ENCODE measurements at regions not wholly inside any gene's neighbourhood (a gene's known extent, or its start where the extent isn't known, plus 50 kb on each side); places are given as distances from the start of the nearest gene placed in this dataset.
"Not testable (repeated sequence)": the region's sequence is repeated elsewhere in the genome, so short reads cannot be mapped to it uniquely, and the experiment has no call there.

DNA sequence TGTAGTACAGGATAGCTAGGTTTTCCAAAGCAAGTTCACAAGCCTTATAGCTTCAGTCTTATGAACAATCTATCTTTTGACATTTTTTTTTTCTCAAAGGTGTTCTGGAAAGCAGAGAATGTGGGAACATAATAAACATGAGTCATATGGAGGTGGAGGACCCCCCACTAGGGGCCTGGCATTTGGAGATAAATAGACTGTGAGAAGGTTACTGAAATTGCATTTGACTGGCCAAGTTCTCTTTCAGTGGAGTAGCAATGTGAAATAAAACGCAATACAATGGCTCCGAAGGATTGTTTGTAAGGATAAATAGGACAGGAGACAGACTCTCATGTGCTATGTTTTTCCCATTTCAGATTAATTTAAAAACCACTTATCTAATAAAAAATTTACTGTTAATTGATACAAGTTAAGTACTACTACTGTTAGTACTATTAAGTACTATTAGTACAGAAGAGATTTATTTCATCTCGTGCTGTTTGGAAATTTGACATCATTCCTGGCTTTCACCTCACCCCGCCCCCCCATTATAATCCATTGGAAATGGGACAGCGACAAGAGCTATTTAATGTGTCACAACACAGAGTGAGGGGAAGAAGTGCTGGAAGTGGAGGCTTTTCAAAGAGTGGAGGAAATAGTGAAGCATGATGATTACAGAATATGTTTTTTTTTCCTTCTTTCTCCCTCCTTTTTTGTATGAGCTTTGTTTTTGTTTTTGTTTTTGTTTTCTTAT lies 122.6 kb upstream of the ID4 start:
- DNase-seq = no peak

DNA sequence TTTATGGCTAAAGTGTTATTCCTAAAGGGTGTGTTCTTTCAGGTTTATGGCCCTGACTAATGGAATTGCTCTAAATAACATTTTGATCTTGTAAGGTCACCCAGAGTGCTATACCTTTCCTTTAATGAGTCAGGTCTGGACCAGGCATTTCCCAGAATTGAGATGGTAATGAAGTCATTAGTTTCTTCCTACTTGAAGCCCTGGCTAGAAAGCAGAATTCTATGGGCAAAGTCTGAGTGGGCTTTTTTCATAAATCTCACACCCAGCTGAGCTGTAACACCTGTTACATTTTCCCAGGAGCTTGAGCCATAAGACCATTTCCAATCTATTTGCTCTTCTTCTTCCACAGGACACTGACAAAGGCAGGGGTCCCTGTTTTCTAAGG lies 122.0 kb upstream of the ID4 start:
- DNase-seq = no peak

DNA sequence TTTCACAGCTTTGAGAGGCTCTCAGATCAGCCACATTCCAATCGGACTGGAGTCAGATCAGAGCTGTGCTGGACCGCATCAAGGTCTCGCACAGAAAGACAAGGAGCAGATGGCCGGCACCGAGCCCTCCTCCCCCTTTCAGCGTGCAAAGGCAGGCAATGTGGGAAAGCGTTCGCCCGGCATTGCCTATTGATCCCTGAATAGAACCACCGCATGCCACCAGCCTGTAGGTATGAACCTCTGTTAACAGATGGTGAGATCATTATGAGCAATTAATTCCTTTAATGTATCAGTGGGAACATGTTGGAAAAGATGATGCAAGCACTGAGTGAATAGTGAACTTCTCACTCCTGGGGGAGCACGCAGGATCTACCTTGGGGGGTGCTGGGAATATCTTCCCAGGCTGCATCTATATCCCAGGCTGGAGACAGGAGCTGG lies 117.5 kb upstream of the ID4 start:
- no peak for DNase-seq

DNA sequence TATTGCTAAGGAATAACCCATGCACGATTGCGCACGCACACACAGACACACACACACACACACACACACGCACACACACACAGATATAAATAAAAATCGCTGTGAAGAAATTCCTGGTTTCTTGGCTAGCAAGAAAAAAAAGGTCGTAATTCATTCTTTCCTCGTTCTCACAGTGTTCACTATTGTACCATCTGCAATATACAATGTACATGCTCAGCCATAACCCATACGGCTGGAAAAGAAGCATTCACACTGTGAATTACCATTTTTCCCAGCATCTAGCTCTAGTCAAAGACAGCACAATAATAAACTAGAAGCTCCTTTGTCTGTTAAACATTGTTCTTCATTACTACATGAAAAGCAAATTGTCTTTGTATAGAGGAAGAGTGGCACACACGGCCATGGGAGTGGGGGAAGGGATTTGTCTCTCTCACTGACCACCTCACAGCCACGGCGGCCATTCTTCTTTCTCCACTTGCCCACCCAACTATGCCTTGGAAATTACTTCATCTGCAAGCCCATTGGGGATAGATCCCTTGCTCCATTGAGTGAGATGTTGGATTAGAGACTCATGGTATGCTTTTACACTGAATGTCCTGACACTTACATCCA lies 115.3 kb upstream of the ID4 start:
- DNase-seq = no peak

DNA sequence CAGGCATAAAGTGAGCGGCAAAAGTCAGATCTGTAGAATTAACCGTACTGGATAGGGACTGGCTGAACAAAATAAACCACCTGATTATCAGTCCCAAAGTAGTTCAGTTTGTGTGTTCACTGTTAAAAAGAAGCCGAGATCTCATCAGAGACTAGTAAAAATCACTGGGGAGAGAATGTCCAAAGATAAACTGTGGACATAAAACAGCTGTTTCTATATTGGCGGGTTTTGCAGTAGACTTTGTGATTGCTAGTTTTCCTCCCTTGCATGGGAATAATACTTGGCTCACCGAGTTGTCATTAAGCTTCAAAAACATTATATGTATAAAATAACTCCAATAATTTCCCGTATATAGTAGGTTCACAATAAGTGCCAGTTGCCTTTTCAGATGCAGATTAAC lies 114.2 kb upstream of the ID4 start:
- no peak for DNase-seq

DNA sequence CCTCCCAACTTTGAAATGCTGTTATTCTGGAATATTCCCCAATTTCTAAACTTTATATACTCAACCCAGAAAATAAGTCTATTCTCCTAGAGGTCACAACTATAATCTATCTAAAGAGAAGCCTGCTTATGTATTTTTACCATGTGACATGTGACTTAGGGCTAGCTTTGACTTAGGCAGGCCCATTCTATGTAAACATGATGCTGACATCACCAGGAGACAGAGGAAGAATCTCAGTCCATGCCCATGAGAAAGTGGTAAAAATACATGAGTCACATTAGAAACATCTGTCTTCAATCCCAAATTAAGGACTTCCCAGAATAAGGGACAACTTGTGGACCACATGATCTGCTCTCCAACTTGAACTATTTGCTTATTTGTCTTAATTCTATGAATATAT lies 113.6 kb upstream of the ID4 start:
- no peak for DNase-seq

DNA sequence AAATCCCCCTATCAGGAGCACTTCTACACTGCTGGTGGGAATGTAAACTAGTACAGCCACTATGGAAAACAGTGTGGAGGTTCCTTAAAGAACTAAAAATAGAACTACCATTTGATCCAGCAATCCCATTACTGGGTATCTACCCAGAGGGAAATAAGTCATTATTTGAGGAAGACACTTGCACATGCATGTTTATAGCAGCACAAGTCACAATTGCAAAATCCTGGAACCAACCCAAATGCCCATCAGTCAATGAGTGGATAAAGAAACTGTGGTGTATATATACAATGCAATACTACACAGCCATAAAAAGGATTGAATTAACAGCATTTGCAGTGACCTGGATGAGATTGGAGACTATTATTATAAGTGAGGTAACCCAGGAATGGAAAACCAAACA lies 111.7 kb upstream of the ID4 start:
- DNase-seq = not testable (repeated sequence)

DNA sequence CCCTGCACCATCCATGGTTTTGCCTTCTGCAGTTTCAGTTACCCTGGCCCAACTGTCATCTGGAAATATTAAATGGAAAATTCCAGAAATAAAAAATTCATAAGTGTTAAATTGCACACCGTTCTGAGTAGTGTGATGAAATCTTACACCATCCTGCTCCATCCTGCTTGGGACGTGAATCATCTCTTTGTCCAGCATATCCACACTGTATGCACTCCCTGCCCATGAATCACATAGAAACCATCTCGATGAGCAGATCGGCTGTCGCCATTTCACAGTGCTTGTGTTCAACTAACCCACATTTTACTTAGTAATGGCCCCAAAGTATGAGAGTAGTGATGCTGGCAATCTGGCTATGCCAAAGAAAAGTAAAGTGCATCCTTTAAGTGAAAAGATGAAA lies 105.9 kb upstream of the ID4 start:
- DNase-seq = no peak

DNA sequence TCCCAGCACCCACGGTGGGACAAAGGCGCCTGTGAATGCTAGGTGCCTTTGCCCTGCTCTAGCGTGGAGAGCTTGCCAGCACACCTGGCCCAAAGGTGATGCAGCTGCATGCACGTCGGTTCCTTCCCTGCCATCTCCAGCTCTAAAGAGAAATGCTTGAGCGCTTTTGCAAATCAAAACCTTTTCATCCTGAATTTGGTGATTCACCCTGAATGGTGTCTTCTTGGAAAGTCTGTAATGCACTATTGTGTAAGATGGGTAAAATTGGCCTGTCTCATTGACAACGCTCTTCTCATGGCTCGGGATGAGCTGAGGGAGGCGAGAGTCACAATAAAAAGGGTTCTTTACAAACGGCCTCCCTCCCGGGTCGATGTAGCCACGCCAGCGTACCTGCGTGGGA lies 103.1 kb upstream of the ID4 start:
- DNase-seq = no peak

DNA sequence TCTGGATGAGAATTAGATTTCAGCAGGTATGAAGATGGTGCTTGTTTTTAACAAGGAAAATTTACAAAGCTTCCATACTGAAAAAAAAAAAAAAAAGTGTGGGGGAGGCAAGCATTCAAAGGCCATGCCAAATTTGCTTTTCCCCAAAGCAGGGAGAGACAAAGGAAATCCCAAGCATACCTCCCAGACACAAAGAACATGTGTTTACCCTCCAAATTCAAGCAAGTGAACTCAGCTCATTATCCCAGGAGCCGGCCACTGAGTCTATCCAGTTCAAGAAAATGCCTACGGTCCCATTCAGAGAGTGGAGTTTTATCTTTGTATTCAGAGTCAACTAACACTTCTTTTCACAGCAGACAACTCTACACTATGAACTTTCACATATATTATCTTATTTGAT lies 102.7 kb upstream of the ID4 start:
- no peak for DNase-seq

DNA sequence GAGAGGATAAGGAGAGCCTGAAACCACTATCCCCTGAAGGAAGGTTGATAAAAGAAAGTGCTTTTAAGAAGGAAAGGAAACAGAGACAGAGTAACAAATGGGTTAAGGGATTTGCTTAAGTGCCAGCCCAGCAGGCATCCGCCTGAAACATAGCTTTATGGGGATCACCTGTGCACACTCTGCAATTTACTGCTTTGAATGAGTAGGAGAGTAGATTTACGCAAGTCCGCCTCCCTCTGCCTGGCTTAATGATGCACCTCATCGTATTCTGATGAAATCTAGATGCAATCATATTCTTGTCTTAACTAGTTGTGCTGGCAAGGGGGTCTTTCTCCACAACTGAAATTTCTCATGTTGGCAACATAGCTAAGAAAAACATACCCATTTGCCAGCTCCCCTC lies 101.1 kb upstream of the ID4 start:
- DNase-seq = no peak

DNA sequence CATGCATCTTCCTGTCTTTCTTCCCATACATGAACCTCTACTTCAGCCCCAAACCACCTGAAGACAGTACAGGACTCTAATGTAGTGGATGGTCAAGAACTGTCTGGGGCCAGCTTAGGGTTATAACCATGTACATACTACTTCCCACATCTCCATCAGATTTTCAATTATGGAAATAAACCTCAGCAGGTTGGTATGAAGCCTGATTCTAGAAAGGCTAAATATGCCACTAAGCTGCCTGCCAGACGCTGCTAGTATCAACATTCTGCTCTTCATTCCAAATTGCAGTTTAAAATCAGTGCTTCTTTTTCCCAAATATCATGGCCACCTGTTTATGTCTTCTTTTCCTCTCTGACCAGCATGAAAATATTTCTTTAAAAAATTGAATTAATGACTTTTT lies 99.2 kb upstream of the ID4 start:
- no peak for DNase-seq

DNA sequence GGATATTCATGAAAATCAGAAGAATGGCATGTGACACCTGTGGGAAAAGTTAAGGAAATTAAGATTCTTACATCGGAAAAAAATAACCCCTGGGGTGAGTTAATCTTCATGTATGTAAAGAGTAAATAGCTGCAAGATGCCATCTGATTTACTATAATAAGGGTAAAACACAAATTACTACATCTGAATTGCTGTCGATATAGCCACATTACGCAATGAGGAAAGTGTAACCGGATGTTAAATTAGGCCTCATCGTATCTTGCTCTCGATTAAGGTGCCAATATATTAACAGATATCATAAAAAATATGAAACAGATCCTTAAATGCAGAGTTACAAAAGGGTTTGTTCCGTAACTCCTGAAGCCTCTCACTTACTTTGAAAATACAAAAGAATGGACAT lies 87.4 kb upstream of the ID4 start:
- no peak for DNase-seq

DNA sequence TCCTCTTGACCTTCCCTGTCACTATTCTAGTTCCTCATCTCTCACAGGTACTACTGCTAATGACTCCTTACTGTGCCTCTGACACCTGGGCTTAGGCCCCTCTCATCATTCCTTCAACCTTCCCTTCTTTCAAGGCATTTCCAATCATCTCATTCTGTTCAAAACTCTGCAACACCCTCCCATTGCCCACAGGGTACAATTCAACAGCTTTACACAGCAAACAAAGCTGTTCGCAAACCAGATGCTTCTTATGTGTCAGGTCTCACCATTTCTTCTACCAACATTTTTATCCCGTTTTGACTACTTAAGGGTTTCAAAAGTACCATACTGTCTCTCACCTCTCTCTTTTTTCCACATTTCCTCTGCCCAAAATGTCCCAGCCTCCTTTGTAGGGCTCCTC lies 84.4 kb upstream of the ID4 start:
- no peak for DNase-seq

DNA sequence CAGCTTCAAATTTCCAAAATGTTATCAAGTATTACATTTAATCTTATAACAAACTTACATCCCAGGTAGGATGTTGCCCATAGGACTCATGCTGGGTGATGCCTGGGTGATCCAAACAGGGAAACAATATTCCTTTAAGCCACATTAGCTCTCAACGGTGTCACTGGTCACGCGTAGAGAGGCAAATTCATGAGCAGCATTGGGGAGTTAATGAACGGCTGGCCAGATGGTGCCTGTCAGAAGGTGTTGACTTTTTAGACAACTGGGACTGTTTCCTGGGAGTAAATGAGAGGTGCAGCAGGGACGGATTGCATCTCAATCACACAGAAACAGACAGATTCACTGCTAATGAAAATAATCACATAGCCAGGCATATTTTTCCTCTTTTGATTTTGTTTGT lies 83.3 kb upstream of the ID4 start:
- no peak for DNase-seq

DNA sequence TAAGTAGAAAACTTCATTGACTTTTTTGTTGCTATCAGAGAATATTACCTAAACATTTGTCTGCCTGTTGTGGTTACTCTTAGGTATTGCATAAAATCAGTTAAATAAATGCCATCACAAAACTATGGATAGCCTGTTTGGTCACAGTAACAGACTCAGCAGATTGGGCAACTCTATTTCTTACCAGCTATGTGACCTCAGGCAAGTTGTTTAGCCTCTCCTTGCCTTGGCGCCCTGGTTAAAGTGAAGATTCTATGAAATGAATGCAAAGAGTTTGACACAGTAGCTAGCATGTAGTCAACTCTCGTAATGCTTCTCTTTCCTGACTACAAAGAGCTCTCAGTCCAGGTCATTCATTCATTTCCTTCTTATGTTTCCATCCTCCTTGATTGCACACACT lies 82.5 kb upstream of the ID4 start:
- no peak for DNase-seq

DNA sequence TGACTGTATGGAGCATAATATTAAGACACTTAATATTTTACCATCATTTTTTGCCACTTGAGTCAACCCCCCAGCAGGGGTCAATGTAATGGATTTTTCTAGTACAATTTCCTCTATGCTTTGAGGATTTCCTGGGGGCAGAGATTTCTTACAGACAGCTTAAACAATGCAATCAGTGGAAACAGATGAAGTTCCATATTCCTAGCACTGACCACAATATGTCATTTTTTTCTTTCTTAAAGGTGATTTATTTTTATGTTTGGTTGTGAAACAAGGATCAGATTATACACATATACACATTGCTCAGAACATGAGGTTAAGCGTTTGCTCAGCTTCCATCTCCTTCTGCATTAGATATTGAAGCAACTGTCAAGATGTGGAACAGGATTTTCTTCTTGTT lies 82.0 kb upstream of the ID4 start:
- no peak for DNase-seq

DNA sequence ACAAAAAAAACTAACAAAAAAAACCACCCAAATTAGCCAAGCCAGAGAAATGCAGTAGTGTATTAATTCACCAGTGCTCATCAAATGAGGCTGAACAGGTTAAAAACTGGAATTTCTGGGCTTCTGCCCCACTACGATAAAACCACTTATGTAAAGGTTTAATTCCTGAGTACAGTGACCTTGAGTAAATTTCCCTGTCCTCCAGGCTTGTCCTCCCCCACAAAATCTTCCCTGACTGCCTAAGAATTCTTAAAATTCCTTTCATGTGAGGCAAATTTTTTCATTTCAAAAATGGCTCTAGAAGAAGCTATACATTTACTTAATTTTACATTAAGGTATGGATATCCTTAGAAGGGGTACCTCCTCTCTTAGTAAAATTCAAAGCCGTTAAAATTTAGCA lies 80.1 kb upstream of the ID4 start:
- DNase-seq = no peak

DNA sequence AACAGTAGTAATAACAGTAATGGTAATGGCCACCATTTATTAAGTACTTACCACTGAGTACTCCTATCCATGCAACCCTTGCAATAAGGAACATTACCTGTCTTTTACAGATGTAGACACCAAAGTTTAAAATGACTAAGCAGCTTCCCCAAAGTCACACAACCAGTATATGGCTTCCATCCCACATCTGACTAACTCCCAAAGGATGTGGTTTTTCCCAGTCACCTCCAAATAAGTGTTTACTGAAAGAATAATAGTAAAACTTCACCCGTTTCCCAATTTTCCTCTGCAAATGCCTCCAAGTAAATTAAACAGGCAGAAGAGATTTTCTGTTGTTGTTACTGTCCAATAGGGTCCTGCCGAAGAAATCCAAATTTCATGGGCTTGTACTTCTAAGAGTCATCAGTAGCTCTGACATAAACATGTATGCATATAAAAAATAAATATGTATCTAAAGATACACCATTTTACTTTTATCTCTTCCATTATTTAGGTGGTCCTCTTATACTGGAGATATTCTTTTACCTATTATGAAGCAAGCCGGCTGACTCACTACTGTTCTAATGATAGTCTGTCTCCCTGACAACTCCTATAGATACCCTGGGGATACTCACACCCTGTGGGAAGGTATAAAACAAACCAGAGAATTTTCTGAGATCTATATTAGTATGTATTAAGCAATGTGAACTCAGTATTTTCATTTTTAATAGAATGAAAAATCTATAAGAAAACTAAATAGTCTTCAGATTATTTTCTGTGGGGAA lies 77.9 kb upstream of the ID4 start:
- DNase-seq = no peak

DNA sequence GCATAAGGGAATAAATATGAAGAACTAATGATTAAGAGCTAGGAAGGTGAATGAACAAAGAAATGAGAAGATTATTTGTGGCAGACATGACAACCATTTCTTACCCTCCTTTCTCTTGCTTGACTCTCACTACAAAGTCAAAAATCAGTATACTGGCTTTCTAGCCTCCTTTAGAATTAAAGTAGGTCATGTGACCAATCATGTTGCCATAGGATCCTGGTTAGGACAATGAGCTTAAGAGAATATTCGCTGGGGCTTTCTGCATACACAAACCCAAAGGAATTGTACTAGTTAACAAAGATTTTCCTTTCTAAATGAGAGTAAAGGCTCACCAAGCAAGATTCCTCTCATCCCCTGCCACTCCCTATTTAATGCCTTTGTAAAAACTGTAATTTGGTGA lies 76.0 kb upstream of the ID4 start:
- DNase-seq = no peak

DNA sequence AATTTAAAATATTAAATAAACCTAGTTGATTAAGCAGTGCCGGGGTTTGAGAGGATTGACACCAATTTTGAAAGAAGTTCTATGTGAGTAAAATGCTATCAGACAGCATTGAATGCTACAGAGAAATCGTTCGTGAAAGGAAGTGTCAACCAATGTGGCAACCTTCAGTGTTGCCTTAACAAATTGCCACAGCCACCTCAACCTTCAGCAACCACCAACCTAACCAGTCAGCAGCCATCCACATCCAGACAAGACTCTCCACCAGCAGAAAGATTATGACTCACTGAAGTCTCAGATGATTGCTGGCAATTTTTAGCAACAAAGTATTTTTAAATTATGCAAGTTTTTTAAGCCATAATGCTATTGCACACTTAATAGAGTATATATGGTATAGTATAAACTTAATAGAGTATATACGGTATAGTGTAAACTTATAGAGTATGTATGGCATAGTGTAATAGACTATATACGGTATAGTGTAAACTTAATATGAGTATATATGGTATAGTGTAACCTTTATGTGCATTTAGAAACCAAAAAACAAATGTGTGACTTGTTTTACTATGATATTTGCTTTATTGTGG lies 65.3 kb upstream of the ID4 start:
- no peak for DNase-seq

DNA sequence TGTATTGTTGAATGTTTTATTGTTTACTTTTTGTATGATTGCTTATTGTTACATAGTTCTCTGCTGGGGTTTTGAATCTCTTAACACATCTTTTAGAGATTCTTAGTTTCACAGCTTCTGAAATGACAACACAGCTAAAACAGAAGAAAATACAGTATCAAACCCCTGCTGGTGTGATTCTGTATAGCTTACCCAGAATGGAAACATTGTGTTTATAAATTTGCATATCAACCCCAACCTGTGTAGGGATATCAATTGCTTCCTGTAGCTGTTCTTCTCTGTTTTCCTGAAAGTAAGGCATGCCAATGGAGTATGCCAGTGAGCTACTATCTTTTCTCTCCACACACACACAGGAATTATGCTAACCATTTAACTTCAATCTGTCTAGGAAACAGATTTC lies 64.3 kb upstream of the ID4 start:
- DNase-seq = no peak

DNA sequence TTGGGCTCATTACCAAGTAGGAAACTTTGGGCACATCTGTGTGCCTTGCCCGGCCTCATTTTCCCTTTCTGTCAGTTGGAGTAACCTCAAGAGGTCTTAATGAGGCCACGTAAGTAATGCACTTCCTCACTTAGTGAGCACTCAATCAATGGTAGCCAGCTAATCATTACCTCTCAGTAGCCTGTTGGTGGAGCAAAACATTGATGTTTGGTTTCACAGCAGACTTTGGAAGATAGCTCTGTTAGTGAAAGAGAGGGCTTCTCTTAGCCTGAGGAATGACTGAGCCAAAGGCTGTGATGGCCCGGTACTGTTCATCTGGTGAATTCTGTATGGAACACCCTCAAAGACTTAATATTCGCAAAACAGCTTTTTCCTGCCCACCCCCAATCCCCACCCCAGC lies 55.9 kb upstream of the ID4 start:
- DNase-seq = no peak

DNA sequence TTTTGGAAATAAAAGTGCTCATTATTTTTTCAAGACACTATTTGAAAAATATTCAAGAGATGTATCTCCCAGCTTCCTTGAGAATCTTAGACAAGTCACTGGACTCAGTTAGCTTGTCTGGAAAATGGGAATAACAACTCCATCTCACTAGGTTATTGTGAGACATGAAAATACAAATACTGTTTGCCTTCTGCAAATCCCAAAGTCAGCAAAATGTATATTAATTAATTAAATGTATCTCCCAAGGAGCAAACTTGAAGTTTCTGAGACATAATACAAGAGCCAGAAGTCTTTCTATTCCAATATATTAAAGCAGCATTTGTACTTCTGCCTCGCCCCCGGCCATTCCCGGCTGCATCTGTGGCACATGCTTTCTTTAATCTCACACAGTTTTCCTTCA lies 54.6 kb upstream of the ID4 start:
- no peak for DNase-seq

Measured in SHP77 treated with DMSO at 0.1 percent for 48 hours (cell line).